OCI-LY1 (cell line): ENCODE measurements at regions not wholly inside any gene's neighbourhood (a gene's known extent, or its start where the extent isn't known, plus 50 kb on each side); places are given as distances from the start of the nearest gene placed in this dataset.

Experiments
- H2AFZ ChIP-seq: fragments of 200-600 bp; sonication (generic), shearing (Covaris generic); 2 replicates; pipeline ENCODE4 v1.6.0; 2014; ENCODE audit warnings: antibody characterized with exemption, mild to moderate bottlenecking, low read length
- H3F3A ChIP-seq: fragments of 200-600 bp; sonication (generic), shearing (Covaris generic); 2 replicates; pipeline ENCODE4 v1.6.0; 2014; ENCODE audit warnings: mild to moderate bottlenecking, antibody characterized with exemption, low read length, moderate library complexity; ENCODE audit not compliant: insufficient read depth
- H3K27ac ChIP-seq: fragments of 200-600 bp; sonication (generic); 2 replicates; pipeline ENCODE4 v1.5.1; 2014; ENCODE audit warnings: low read length, mixed run types, mild to moderate bottlenecking, low read depth; ENCODE audit not compliant: poor library complexity, severe bottlenecking
- H3K27me3 ChIP-seq: fragments of 200-600 bp; sonication (generic); 2 replicates; pipeline ENCODE4 v1.6.0; 2014; ENCODE audit warnings: antibody characterized with exemption, mild to moderate bottlenecking, low read length, moderate library complexity; ENCODE audit not compliant: insufficient read depth
- H3K36me3 ChIP-seq: fragments of 200-600 bp; sonication (generic); 2 replicates; pipeline ENCODE4 v1.6.1; 2014; ENCODE audit warnings: mild to moderate bottlenecking, antibody characterized with exemption, low read length, moderate library complexity, mixed read lengths; ENCODE audit not compliant: insufficient read depth
- H3K4me1 ChIP-seq: fragments of 200-600 bp; sonication (generic); 2 replicates; pipeline ENCODE4 v1.5.1; 2014; ENCODE audit warnings: mild to moderate bottlenecking, low read length, moderate library complexity; ENCODE audit not compliant: insufficient read depth, severe bottlenecking
- H3K4me2 ChIP-seq: fragments of 200-600 bp; sonication (generic), shearing (Covaris generic); 2 replicates; pipeline ENCODE4 v1.6.1; 2014; ENCODE audit warnings: low read length
- H3K4me3 ChIP-seq: fragments of 200-600 bp; sonication (generic); 2 replicates; pipeline ENCODE4 v1.5.1; 2014; ENCODE audit warnings: low read length, low read depth, mild to moderate bottlenecking, mixed read lengths; ENCODE audit not compliant: poor library complexity, severe bottlenecking
- H3K79me2 ChIP-seq: fragments of 200-600 bp; shearing (Covaris generic); 2 replicates; pipeline ENCODE4 v1.6.1; 2016; ENCODE audit warnings: mixed run types, low read length, mixed read lengths; ENCODE audit not compliant: insufficient read depth
- H3K9ac ChIP-seq: fragments of 200-600 bp; sonication (generic), shearing (Covaris generic); 2 replicates; pipeline ENCODE4 v1.6.1; 2014; ENCODE audit warnings: mild to moderate bottlenecking, low read length, mixed read lengths
- H3K9me2 ChIP-seq: fragments of 200-600 bp; sonication (generic), shearing (Covaris generic); 2 replicates; pipeline ENCODE4 v1.6.1; 2014; ENCODE audit warnings: low read depth, mild to moderate bottlenecking, low read length, mixed read lengths
- H3K9me3 ChIP-seq: fragments of 200-600 bp; shearing (Covaris generic); 2 replicates; pipeline ENCODE4 v1.6.1; 2014; ENCODE audit warnings: low read length, mixed read lengths
- H4K20me1 ChIP-seq: fragments of 200-600 bp; sonication (generic), shearing (Covaris generic); 2 replicates; pipeline ENCODE4 v1.6.0; 2016; ENCODE audit warnings: mild to moderate bottlenecking, low read length; ENCODE audit not compliant: insufficient read depth
- CTCF ChIP-seq: fragments of 200-600 bp; sonication (generic), shearing (Covaris generic); IDR thresholded peaks from 2 replicates; pipeline ENCODE4 v1.5.1; 2017; ENCODE audit warnings: mild to moderate bottlenecking, antibody characterized with exemption, low read length, moderate library complexity, mixed read lengths
- EZH2 ChIP-seq: fragments of 200-600 bp; sonication (generic), shearing (Covaris generic); IDR thresholded peaks from 2 replicates; pipeline ENCODE4 v1.8.0; 2017; ENCODE audit warnings: borderline replicate concordance, mixed run types, mild to moderate bottlenecking, antibody characterized with exemption, low read length, moderate library complexity, mixed read lengths

- Histone ChIP-seq H3F3A (no peaks in the 10 kb centered on the region), H3K27ac (no peak overlapping the region), H2AFZ (no peak overlapping the region), H3K9ac (no peak overlapping the region), H3K4me1 (no peaks in the 10 kb centered on the region), H3K4me2 (no peak overlapping the region), H3K9me3 (no peaks in the 10 kb centered on the region), H3K4me3 (no peak overlapping the region), H4K20me1 (no peaks in the 10 kb centered on the region), H3K79me2 (no peaks in the 10 kb centered on the region), H3K9me2 (no peaks in the 10 kb centered on the region), H3K27me3 (peaks cover 8% of the 10 kb centered on the region), H3K36me3 (no peaks in the 10 kb centered on the region)
- TF ChIP-seq EZH2, result no peak
Measured at GRCh38 chr9:129362287-129363000, 184.4 kb upstream of the IER5L start.

DNA sequence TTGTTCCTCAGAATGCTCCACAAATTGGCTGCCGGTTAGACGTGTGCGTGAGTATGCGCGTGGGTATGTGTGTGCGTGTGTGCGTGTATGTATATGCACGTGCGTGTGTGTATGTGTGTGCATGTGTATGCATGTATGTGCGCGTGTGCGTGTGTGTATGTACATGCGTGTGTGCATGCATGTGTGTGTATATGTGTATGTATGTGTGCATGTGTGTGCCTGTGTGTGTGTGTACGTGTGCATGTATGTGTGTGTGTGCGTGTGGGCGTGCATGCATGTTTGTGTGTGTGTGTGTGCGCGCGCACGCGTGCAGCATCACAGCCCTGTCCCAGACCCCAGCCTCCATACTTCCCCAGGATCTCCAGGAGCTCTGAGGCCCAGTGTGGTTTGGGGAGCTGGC lies 183.1 kb upstream of the IER5L start:
- no peak overlapping the region for H3K27ac ChIP-seq
- H3K36me3 ChIP-seq, result no peaks in the 10 kb centered on the region
- no peak overlapping the region for H2AFZ ChIP-seq
- H3K4me1 ChIP-seq, result no peaks in the 10 kb centered on the region
- no peaks in the 10 kb centered on the region for H3K79me2 ChIP-seq
- no peak overlapping the region for H3K9ac ChIP-seq
- no peaks in the 10 kb centered on the region for H4K20me1 ChIP-seq
- H3F3A ChIP-seq, result no peaks in the 10 kb centered on the region
- H3K4me3 ChIP-seq, result no peak overlapping the region
- no peaks in the 10 kb centered on the region for H3K9me2 ChIP-seq
- H3K4me2 ChIP-seq, result no peak overlapping the region
- no peaks in the 10 kb centered on the region for H3K9me3 ChIP-seq
- H3K27me3 ChIP-seq, result peaks cover 13% of the 10 kb centered on the region
- no peak for TF ChIP-seq CTCF
- no peak for TF ChIP-seq EZH2

GRCh38 chr9:129359916-129360536 lies 182.0 kb upstream of the IER5L start:
- peaks cover 25% of the 10 kb centered on the region for H3K27me3 ChIP-seq
- H3K4me2 ChIP-seq, result no peak overlapping the region
- H3K79me2 ChIP-seq, result no peaks in the 10 kb centered on the region
- H2AFZ ChIP-seq, result no peak overlapping the region
- H3F3A ChIP-seq, result no peaks in the 10 kb centered on the region
- no peak overlapping the region for H3K4me3 ChIP-seq
- TF ChIP-seq EZH2, result no peak
- no peak for TF ChIP-seq CTCF
- H3K4me1 ChIP-seq, result no peaks in the 10 kb centered on the region
- 0 out of 2 replicates have a peak, but pooled peaks cover 2% of the 10 kb centered on the region for H3K9me3 ChIP-seq
- H3K36me3 ChIP-seq, result no peaks in the 10 kb centered on the region
- H3K9ac ChIP-seq, result no peak overlapping the region
- H3K27ac ChIP-seq, result no peak overlapping the region
- H3K9me2 ChIP-seq, result no peaks in the 10 kb centered on the region
- H4K20me1 ChIP-seq, result no peaks in the 10 kb centered on the region
